Amniotic epithelial cell (primary cell): ENCODE measurements at regions not wholly inside any gene's neighbourhood (a gene's known extent, or its start where the extent isn't known, plus 50 kb on each side); places are given as distances from the start of the nearest gene placed in this dataset.

Experiments
- DNase-seq: peaks from one replicate; pipeline ENCODE4 v3.0.0-alpha.2; 2010; ENCODE audit warnings: low read depth

DNA sequence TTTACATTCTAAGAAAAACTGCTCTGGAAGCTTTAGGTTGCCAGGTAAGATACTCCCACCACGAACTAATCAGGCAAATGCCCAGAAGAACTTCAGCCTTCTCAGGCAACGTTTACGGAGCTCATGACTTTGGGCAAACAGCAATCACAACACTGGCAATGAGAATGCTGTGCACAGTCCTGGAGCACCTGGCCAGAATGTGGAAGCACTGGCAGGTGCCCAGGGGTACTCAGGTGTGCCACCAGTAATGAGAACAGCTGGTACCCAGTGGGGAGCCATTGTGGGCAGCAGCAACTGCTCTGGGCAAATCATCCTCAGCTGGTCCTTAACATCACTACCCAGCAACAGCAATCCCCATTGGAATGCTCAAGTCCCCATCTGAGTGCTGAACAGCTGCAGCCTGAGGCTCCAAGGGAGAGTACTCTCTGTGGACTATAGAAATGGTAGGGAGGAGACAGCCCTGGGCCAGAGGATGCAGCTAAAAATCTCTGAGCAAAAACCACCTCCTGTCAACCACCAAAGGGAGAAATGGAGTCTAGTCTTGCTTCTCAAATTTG, 210.0 kb downstream of the FOXO1 start:
- DNase-seq, result no peak

DNA sequence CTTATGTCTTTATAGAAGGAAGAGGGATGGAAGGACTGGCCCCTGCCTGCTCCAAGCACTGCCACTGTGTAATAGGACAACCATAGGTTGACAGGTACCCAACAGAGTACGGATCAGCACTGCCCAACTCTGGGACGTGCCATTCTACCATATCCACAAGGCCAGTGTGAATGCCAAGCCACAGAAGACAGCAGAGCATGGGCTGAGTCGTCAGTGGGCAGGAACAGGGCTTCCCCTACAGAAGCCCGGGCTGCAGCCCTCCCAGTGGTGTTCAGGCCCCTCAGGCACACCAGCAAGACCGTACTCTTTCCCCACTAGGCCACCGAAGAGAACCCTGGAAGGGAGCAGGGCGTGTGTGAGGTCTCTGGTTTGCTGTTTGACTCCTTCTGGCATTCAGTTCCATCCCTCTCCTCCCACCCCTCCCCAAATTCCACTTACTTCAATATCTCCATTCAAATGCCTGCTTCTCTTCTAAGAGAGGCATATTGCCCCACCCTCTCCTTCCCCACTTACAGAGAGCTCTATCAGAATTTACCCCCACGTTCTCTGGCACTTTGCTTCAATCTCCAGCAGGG, 209.4 kb downstream of the FOXO1 start:
- DNase-seq, result no peak

DNA sequence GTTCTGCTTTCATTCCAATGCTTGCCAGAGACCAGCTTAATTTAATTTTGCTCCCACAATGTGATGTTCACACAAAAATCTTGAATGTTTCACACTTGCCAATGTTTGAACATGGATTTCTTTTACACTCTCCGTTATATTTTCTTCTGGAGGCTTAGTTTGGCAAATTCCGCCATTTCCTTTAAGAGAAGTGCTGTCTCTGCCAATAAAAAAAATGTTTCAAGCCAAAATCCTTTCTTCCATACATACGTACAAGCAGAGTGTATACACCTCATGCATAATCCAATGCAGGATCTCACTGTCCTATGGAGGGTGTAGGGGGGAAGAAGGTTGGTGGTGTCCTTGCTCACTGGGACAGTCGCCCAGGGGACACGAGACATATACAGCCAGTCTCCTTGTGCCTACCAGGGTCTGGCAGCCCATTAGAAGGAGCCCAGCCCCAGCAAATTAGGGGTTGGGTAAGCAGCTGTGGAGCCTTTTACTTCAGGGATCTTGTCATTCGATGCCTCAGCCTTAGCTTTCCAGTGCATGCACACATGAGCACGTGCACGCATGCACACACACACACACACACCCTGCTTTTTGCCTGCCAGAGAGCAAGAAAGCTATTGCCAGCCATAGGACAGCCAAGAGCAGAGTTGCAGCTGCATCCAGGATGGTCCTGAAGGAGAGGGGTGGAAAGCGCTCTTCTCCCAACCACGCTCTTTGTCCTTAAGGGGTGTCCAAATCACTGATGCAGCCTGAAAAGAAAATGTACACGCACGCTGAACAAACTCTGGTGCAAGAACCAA, 208.3 kb downstream of the FOXO1 start:
- DNase-seq, result no peak

- DNase-seq, result no peak
Measured at GRCh38 chr13:40458720-40458990, 207.8 kb downstream of the FOXO1 start.

DNA sequence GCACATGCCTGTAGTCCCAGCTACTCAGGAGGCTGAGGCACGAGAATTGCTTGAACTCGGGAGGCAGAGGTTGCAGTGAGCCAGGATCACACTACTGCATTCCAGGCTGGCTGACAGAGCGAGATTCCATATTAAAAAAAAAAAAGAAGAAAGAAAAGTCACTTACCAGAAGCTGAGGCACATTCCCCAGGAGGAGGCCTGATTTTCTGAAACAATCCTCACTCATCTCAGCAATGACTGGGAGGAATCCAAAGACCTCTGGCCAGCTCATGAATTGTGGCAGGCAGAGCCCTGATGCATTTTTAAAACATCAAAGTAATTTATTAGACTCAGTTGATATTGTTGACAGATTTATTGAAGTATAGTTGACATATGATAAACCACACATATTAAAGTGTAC, 206.3 kb downstream of the FOXO1 start:
- DNase-seq, result no peak

DNA sequence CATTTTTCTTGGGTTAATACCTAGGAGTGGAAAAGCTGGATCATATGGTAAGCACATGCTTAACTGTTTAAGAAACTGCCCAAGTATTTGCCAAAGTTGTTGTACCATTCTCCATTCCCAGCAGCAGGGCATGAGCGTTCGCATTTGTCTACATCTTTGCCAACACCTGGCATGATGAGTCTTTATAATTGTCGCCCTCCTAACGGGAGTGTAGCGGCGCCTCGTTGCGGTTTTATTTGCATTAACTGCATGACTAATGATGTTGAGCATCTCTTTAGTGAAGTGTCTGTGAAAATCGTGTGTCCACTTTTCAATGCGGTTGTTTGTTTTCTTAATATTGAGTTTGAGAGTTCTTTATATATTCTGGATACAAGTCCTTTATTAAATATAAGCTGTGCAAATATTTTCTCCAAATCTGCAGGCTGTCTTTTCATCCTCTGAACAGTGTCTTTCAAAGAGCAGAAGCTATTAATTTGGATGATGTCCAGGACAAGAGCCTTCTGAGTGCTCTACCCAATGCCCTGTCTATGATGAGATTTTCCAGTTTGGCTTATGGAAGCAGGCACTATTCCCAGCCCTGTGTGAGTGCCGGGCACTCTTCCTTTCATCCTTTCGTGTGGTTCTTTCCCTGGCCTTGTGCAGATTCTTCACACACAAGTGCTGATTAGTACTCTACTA, 202.0 kb downstream of the FOXO1 start:
- no peak for DNase-seq

GRCh38 chr13:40465015-40465390, 201.4 kb downstream of the FOXO1 start:
- DNase-seq, result no peak

DNA sequence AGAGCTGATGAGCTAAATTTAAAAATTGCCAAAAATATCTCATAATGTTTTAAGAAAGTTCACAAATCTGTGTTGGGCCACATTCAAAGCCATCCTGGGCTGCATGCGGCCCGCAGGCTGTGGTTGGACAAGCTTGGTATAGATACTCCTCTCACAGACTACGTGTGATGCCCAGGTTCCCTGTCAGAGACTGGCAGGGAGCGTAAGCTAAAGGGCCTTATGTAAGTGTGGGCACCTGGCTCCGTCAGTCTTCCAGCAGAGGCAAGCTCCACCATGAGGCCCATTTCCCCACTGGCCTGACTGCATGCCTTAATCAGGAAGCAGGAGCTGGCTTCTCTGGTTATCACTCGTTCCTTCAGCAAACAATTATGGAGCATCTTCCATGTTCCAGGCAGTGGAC, 200.2 kb downstream of the FOXO1 start:
- no peak for DNase-seq

DNA sequence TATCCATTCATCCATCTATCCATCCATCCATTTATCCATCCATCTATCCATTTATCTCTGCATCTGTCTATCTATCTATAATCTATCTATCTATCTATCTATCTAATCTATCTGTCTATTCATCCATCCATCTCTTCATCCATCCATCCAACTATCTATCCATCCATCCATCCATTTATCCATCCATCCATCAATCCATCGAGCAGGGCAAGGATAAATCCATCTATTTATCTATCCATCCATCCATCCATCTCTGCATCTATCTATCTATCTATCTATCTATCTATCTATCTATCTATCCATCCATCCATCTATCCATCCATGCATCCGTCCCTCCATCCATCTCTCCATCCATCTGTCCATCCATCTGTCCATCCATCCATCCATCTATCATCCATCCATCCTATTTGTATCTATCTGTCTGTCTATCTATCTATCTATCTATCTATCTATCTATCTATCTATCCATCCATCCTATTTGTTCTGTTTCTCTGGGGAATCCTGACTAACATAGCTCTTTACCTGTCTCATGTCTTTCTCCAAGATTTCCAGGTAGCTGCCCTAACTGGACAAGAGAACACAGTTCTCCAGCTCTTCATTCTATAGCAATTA, 198.1 kb downstream of the FOXO1 start:
- no peak for DNase-seq

DNA sequence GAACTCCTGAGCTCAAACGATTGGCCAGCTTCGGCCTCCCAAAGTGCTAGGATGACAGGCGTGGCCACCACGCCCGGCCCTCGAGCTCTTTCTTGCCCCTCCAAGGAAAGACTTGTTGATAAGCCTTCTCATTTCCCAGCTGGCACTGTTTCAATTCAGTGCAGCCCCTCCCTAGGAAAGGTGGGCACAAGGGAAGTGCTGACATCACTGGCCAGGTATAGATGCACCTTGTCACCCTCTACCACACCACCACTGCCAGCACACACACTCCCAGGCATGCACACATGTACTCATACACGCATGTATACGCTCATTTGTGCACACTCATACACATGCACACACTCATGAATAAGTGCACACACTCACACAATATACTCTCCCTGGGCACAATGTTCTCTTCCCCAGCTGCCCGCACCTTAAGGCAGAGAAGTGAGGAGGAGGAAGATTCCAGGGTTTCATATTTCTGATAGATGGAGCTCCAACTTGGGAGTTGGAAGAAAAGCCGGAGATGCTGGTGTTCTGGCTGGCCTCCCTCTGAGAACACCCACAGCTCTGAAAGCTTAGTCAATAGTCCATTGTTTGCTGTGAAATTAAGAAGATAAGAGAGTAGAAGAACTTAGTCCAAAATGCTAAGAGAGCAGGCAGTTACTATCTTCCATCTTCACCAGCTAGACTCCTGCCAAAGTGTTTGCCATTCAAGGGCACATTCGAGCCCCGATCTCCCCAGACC, 196.7 kb downstream of the FOXO1 start:
- peak; percentile 46 for DNase-seq

DNA sequence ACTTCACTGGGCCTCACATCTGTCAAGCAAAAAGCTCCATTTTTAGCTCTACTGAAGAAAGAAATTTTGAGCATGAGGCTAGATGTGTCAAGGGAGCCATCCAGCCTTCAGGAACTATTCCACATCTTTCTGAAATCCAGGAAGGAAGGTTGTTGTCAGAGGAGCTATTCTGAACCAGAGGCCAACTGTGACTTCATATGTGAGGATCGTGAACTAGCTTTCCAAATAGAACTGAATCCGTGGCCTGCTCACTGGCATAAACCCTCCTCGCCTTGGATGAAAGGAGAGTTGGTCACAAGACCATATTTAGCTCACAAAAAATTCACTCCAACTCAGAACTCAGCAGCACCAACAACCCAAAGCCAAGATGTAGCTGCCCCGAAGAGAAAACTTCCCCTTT, 195.8 kb downstream of the FOXO1 start:
- DNase-seq, result no peak

- no peak for DNase-seq
Measured at GRCh38 chr13:40471076-40471475, 195.4 kb downstream of the FOXO1 start.

GRCh38 chr13:40471911-40472310, 194.5 kb downstream of the FOXO1 start:
- no peak for DNase-seq

GRCh38 chr13:40472427-40473220, 193.8 kb downstream of the FOXO1 start:
- no peak for DNase-seq

- no peak for DNase-seq
Measured at GRCh38 chr13:40475617-40476016, 190.8 kb downstream of the FOXO1 start.

- DNase-seq, result peak; percentile 39
Measured at GRCh38 chr13:40476175-40476958, 190.1 kb downstream of the FOXO1 start.

DNA sequence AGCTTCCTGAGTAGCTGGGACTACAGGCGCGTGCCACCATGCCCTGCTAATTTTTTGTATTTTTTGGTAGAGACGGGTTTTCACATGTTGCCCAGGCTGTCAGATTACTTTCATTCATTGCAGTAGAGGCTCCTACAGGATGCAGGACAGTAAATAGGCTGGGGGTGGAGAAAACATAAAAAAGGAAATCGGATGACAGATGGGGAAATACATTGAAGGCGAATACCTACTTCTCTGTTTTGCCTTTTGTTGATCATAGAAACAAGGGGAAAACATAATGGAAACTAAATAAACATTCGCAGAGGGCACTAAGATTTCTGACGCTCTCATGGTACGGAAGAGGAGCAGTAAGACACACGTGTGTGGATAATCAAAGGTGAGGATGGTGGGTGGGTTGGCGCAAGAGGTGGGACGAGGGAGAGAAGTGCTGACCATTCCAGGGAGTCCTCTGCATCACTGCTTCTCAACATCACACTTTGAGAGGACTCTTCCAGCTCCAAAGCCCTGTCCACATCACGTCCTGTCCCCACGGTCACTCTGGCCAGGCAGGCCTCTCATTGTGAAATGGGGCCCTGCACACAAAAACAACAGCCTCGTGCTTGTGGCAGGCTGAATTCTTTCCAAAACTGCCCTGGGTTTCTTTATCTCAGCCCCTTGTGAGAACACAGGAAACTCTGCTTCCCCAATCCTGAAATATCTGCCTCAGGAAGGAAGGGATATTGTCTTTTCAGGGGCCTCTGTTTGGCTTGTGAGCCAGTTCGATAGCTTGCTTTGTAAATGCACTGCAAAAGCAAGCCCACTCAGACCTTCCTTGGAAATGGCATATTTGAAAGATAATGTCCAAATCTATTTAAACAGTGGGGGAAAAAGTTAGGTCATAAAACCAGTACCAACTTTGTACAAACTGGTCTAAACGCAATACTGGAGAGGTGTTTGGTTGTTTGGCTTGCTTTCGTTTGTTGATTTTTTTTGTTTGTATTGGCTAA, 188.5 kb downstream of the FOXO1 start:
- no peak for DNase-seq

DNA sequence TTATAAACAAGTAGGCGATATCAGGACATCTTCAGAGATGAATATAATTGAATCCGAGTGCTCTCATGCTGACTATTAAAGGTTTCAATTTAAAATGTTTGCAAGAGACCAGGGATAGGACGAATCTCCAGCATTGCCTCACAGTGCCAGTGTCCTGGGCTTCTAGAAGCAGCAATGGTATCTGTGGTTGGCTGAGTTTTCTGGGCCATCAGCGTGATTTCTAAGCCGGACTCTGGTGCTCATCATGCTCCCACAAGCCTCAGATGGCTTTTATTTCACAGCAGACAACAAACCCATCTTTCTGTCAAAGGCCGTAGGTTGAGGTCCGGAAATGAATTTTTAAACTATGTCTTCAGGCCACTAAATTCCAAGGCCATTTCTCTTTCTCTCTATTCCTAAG, 187.7 kb downstream of the FOXO1 start:
- no peak for DNase-seq

DNA sequence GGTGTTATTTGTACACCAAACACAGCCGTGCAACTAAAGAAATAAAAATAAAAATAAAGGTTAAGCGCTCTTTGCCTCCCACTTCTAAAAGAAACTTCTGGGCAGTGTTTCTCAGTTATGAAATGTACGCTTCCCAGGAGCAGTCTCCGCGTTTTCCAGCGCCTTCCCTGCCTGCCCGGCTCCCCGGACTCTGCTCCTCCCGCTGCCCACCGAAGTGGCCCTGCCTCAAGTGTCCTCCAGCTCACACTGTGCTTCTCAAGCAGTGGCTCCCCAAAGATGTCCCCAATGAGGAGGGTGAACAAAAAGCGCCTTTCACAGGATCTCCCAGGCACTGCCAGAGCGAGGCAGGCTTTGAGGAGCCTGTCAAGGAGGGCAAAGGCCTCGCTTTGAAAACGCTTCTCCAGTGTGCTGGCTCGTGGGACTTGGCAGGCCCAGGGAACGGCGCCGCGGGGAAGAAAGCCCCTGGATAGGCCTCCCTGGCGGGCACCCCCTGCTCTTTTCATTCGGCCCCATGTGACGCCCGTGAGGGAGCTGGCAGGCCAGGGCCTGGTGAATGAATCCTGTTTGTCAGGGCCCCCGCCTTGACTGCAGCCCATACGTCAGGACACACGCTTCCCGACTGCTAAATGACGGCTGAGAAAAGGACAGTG, 187.1 kb downstream of the FOXO1 start:
- no peak for DNase-seq
